CD4-positive, alpha-beta T cell (primary cell): ENCODE measurements at regions not wholly inside any gene's neighbourhood (a gene's known extent, or its start where the extent isn't known, plus 50 kb on each side); places are given as distances from the start of the nearest gene placed in this dataset.

Experiments
- ATAC-seq: fragments of 200-7000 bp; cut with Tn5 transposase; one replicate; pipeline ENCODE4 v1.10.0; 2022; ENCODE audit warnings: mild to moderate bottlenecking; ENCODE audit not compliant: poor library complexity
- CTCF ChIA-PET: fragments of 350-600 bp; sonication (Branson Sonifier 250); formaldehyde crosslinking; loops from one replicate; lab custom pipeline; 2021; ENCODE audit warnings: antibody characterized with exemption, inconsistent platforms; lab: Charles Lee
- POLR2A ChIA-PET: fragments of 350-600 bp; sonication (Branson Sonifier 250); formaldehyde crosslinking; loops from one replicate; lab custom pipeline; 2021; ENCODE audit warnings: antibody characterized with exemption, inconsistent platforms; lab: Charles Lee
- DNase-seq, 14 experiments: peaks; one replicate each; pipeline ENCODE4 v3.0.0-alpha.2; 2013 to 2020; ENCODE audit warnings: mixed read lengths in 2 of 14
- H3K27ac ChIP-seq, 2 donors: one replicate each; pipeline versions ENCODE4 v1.5.1 to v1.7.0; 2013; ENCODE audit warnings: low read length in 2 of 2, low read depth in 1 of 2, mild to moderate bottlenecking in 1 of 2
- H3K27me3 ChIP-seq, 2 experiments: 1 replicate in 1 of 2; 2 replicates in 1 of 2; pipeline versions ENCODE4 v1.6.1 to v1.7.0; 2013; ENCODE audit warnings: low read length in 2 of 2, control low read depth in 1 of 2, mild to moderate bottlenecking in 1 of 2, moderate library complexity in 1 of 2; ENCODE audit not compliant: insufficient read depth in 2 of 2, control insufficient read depth in 1 of 2
- H3K36me3 ChIP-seq: one replicate; pipeline ENCODE4 v1.6.1; 2013; ENCODE audit warnings: low read length, control low read depth; ENCODE audit not compliant: insufficient read depth
- H3K4me1 ChIP-seq: one replicate; pipeline ENCODE4 v1.6.1; 2013; ENCODE audit warnings: low read length, control low read depth; ENCODE audit not compliant: insufficient read depth
- H3K4me3 ChIP-seq: one replicate; pipeline ENCODE4 v1.5.1; 2013; ENCODE audit warnings: mild to moderate bottlenecking, low read length, moderate library complexity
- H3K9me3 ChIP-seq, 2 experiments: 1 replicate in 1 of 2; 2 replicates in 1 of 2; pipeline versions ENCODE4 v1.6.1 to v1.7.0; 2013; ENCODE audit warnings: low read length in 2 of 2, mild to moderate bottlenecking in 2 of 2, control low read depth in 1 of 2, moderate library complexity in 1 of 2; ENCODE audit not compliant: control insufficient read depth in 1 of 2, insufficient read depth in 1 of 2
- H3K27ac Mint-ChIP-seq: one replicate; pipeline ENCODE4 v1.8.0; 2020; ENCODE audit warnings: mixed read lengths
- H3K27me3 Mint-ChIP-seq: one replicate; pipeline ENCODE4 v1.8.0; 2021; ENCODE audit warnings: mixed read lengths
- H3K36me3 Mint-ChIP-seq: one replicate; pipeline ENCODE4 v1.8.0; 2021; ENCODE audit warnings: low read depth, mixed read lengths
- H3K4me1 Mint-ChIP-seq: one replicate; pipeline ENCODE4 v1.8.0; 2021; ENCODE audit warnings: low read depth, mixed read lengths
- H3K4me3 Mint-ChIP-seq: one replicate; pipeline ENCODE4 v1.8.0; 2020; ENCODE audit warnings: mild to moderate bottlenecking, mixed read lengths
- H3K9me3 Mint-ChIP-seq: one replicate; pipeline ENCODE4 v1.8.0; 2020; ENCODE audit warnings: mixed read lengths
- CTCF ChIP-seq: fragments of 200-600 bp; IDR thresholded peaks from one replicate; pipeline ENCODE4 v1.8.0; 2022; ENCODE audit warnings: antibody characterized with exemption, mild to moderate bottlenecking
- intact Hi-C, 2 experiments: fragments of 100-400 bp; cut with DNase I in 1 of 2; cut with micrococcal nuclease in 1 of 2; formaldehyde crosslinking; loops; one replicate each; pipeline versions ENCODE4 v1.15.1 to v1.9.0; 2023 to 2025; cut with DNase I, micrococcal nuclease

GRCh38 chr1:238552271-238552670 is 661.5 kb upstream of the ZP4 start:
- no peak for TF ChIP-seq CTCF
- CTCF ChIA-PET = no interaction called here

GRCh38 chr1:238549137-238549536 is 658.4 kb upstream of the ZP4 start:
- Histone ChIP-seq H3K4me1 (no peaks in the 10 kb centered on the region), H3K9me3 (peaks cover 0 to 13% of the 10 kb centered on the region in 2 experiments), H3K36me3 (no peaks in the 10 kb centered on the region), H3K27ac (no peak overlapping the region), H3K27me3 (no peaks in the 10 kb centered on the region), H3K4me3 (no peak overlapping the region)
- intact Hi-C loops = no loop called here
- Mint-ChIP-seq H3K9me3 (peaks cover 12% of the 10 kb centered on the region), H3K4me1 (no peaks in the 10 kb centered on the region), H3K36me3 (no peaks in the 10 kb centered on the region), H3K27ac (no peak overlapping the region), H3K4me3 (no peak overlapping the region), H3K27me3 (no peaks in the 10 kb centered on the region)
- ChIA-PET POLR2A (interaction anchor here (0.6 kb wide), 1 partner anchor 644 kb away, joined by 3 read pairs; no protein-coding TSS in a partner anchor), CTCF (no interaction called here)
- no peak for ATAC-seq
- DNase-seq = no peak
- TF ChIP-seq CTCF = no peak

More at GRCh38 chr1:238552271-238552670, 661.5 kb upstream of the ZP4 start:
- DNase-seq (no peak), ATAC-seq (no peak)
- no peaks in the 10 kb centered on the region for H3K9me3 ChIP-seq
- Mint-ChIP-seq H3K27ac (no peak overlapping the region), H3K27me3 (no peaks in the 10 kb centered on the region), H3K9me3 (peaks cover 9% of the 10 kb centered on the region), H3K4me1 (no peaks in the 10 kb centered on the region), H3K36me3 (no peaks in the 10 kb centered on the region), H3K4me3 (no peak overlapping the region)
- H3K27me3 ChIP-seq = no peaks in the 10 kb centered on the region
- no peaks in the 10 kb centered on the region for H3K36me3 ChIP-seq
- no peaks in the 10 kb centered on the region for H3K4me1 ChIP-seq
- no peak overlapping the region for H3K4me3 ChIP-seq
- no peak overlapping the region for H3K27ac ChIP-seq
- intact Hi-C loops = no loop called here
- POLR2A ChIA-PET = no interaction called here

- no peaks in the 10 kb centered on the region for H3K27me3 Mint-ChIP-seq
- POLR2A ChIA-PET = no interaction called here
- CTCF ChIA-PET = no interaction called here
These were observed 655.4 kb upstream of the ZP4 start for GRCh38 chr1:238546118-238546517.

More at GRCh38 chr1:238546118-238546517, 655.4 kb upstream of the ZP4 start:
- DNase-seq = no peak
- peaks cover 14% of the 10 kb centered on the region for H3K9me3 Mint-ChIP-seq
- no peaks in the 10 kb centered on the region for H3K36me3 Mint-ChIP-seq
- no peak overlapping the region for H3K4me3 Mint-ChIP-seq
- H3K36me3 ChIP-seq = no peaks in the 10 kb centered on the region
- H3K4me1 ChIP-seq = no peaks in the 10 kb centered on the region
- no peak for TF ChIP-seq CTCF
- H3K4me1 Mint-ChIP-seq = no peaks in the 10 kb centered on the region
- H3K27ac Mint-ChIP-seq = no peak overlapping the region
- H3K4me3 ChIP-seq = no peak overlapping the region
- no peak overlapping the region for H3K27ac ChIP-seq
- H3K9me3 ChIP-seq = peaks cover 0 to 20% of the 10 kb centered on the region in 2 experiments
- intact Hi-C loops = no loop called here
- ATAC-seq = no peak
- H3K27me3 ChIP-seq = no peaks in the 10 kb centered on the region
